SU-DHL-6 (cell line): ENCODE measurements at regions not wholly inside any gene's neighbourhood (a gene's known extent, or its start where the extent isn't known, plus 50 kb on each side); places are given as distances from the start of the nearest gene placed in this dataset.

Experiments used
- H2AFZ ChIP-seq: fragments of 200-600 bp; sonication (generic); 2 replicates; pipeline ENCODE4 v1.6.1; 2014; ENCODE audit warnings: low read depth, mild to moderate bottlenecking, moderate library complexity, mixed read lengths, antibody characterized with exemption, low read length; ENCODE audit not compliant: severe bottlenecking
- H3F3A ChIP-seq: fragments of 200-600 bp; shearing (Covaris generic); 2 replicates; pipeline ENCODE4 v1.6.0; 2016; ENCODE audit warnings: antibody characterized with exemption, mild to moderate bottlenecking; ENCODE audit not compliant: insufficient read depth
- H3K27ac ChIP-seq: fragments of 200-600 bp; sonication (generic); 2 replicates; pipeline ENCODE4 v1.5.1; 2016; ENCODE audit warnings: low read depth, mild to moderate bottlenecking, low read length, moderate library complexity, mixed read lengths
- H3K27me3 ChIP-seq: fragments of 200-600 bp; sonication (generic), shearing (Covaris generic); 2 replicates; pipeline ENCODE4 v1.6.0; 2014; ENCODE audit warnings: mild to moderate bottlenecking, low read length
- H3K36me3 ChIP-seq: fragments of 200-600 bp; sonication (generic); 2 replicates; pipeline ENCODE4 v1.6.1; 2014; ENCODE audit warnings: mild to moderate bottlenecking, low read length, mixed read lengths
- H3K4me2 ChIP-seq: fragments of 300-600, 200-600 bp; shearing (Covaris generic), sonication (generic); 2 replicates; pipeline ENCODE4 v1.6.0; 2014; ENCODE audit warnings: low read length, low read depth, mild to moderate bottlenecking; ENCODE audit not compliant: poor library complexity, severe bottlenecking
- H3K4me3 ChIP-seq: fragments of 200-600 bp; sonication (generic); 2 replicates; pipeline ENCODE4 v1.5.1; 2014; ENCODE audit warnings: antibody characterized with exemption, low read length, mild to moderate bottlenecking, mixed read lengths; ENCODE audit not compliant: insufficient read depth, poor library complexity, severe bottlenecking
- H3K79me2 ChIP-seq: fragments of 200-600 bp; sonication (generic); 2 replicates; pipeline ENCODE4 v1.6.1; 2014; ENCODE audit warnings: mild to moderate bottlenecking, low read length, moderate library complexity; ENCODE audit not compliant: insufficient read depth
- H3K9ac ChIP-seq: fragments of 200-600 bp; sonication (generic); 2 replicates; pipeline ENCODE4 v1.7.0; 2014; ENCODE audit warnings: mild to moderate bottlenecking, low read length
- H3K9me2 ChIP-seq: fragments of 200-600 bp; sonication (generic); replicated peaks from 2 replicates; pipeline ENCODE4 v1.6.1; 2014; ENCODE audit warnings: low read length; ENCODE audit not compliant: insufficient read depth
- H3K9me3 ChIP-seq: fragments of 200-600 bp; sonication (generic); 2 replicates; pipeline ENCODE4 v1.6.1; 2014; ENCODE audit warnings: low read length, mixed read lengths; ENCODE audit not compliant: insufficient read depth
- H4K20me1 ChIP-seq: fragments of 200-600 bp; sonication (generic); 2 replicates; pipeline ENCODE4 v1.6.1; 2014; ENCODE audit warnings: low read depth, mild to moderate bottlenecking, antibody characterized with exemption, low read length, moderate library complexity, mixed read lengths
- CTCF ChIP-seq: fragments of 200-600 bp; sonication (generic); IDR thresholded peaks from one replicate; pipeline ENCODE4 v1.5.1; 2017; ENCODE audit warnings: antibody characterized with exemption, mild to moderate bottlenecking, low read length, moderate library complexity; ENCODE audit not compliant: insufficient read depth, poor library complexity, severe bottlenecking
- EZH2phosphoT487 ChIP-seq: fragments of 200-600 bp; sonication (generic), shearing (Covaris generic); conservative IDR thresholded peaks from 2 replicates; pipeline ENCODE4 v1.6.1; 2018; ENCODE audit warnings: mild to moderate bottlenecking, antibody characterized with exemption, low read length, moderate library complexity, mixed read lengths

GRCh38 chr3:163891771-163892170 is 1186.5 kb downstream of the SI start:
- H3K27ac ChIP-seq: no peak overlapping the region

DNA sequence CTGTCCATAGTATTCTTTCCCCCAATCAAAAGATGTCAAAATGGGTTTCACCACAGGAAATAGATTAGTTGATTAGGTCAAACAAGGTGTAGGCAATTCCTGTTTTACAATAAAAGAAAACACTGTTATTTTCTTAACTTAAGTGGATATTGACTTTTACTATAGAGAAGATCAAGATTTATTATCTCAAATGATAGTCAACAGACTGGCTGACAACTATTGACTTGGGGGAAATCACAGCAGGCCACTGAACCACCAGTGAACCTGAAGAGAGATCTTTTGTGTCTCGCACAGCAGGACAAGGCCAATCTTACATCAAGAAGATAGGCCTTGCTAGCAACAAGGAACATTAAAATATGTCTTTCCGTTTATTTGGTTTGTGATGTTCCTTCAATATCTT is 1187.6 kb downstream of the SI start:
- Histone ChIP-seq H3K4me3 (no peak overlapping the region), H3K27me3 (no peaks in the 10 kb centered on the region), H3K9me2 (no peaks in the 10 kb centered on the region), H4K20me1 (no peaks in the 10 kb centered on the region), H3F3A (no peaks in the 10 kb centered on the region), H3K36me3 (peaks cover 9% of the 10 kb centered on the region; the same call in 1 of the 2 replicates), H3K79me2 (no peaks in the 10 kb centered on the region), H2AFZ (no peak overlapping the region), H3K9ac (no peak overlapping the region), H3K4me2 (no peak overlapping the region), H3K9me3 (peaks cover 5% of the 10 kb centered on the region; the same call in 1 of the 2 replicates), H3K27ac (no peak overlapping the region)
- TF ChIP-seq EZH2phosphoT487: no peak
- no peak for TF ChIP-seq CTCF

More at GRCh38 chr3:163891771-163892170, 1186.5 kb downstream of the SI start:
- no peak overlapping the region for H3K4me3 ChIP-seq
- H3K9me3 ChIP-seq: no peaks in the 10 kb centered on the region
- H3K36me3 ChIP-seq: peaks cover 5% of the 10 kb centered on the region; the same call in 1 of the 2 replicates
- H3K9me2 ChIP-seq: no peaks in the 10 kb centered on the region
- H3F3A ChIP-seq: no peaks in the 10 kb centered on the region
- no peak overlapping the region for H3K4me2 ChIP-seq
- H3K9ac ChIP-seq: no peak overlapping the region
- no peaks in the 10 kb centered on the region for H3K79me2 ChIP-seq
- H4K20me1 ChIP-seq: no peaks in the 10 kb centered on the region
- peak overlapping the region; percentile 32 for H2AFZ ChIP-seq
- TF ChIP-seq EZH2phosphoT487 (no peak), CTCF (no peak)
- no peaks in the 10 kb centered on the region for H3K27me3 ChIP-seq

DNA sequence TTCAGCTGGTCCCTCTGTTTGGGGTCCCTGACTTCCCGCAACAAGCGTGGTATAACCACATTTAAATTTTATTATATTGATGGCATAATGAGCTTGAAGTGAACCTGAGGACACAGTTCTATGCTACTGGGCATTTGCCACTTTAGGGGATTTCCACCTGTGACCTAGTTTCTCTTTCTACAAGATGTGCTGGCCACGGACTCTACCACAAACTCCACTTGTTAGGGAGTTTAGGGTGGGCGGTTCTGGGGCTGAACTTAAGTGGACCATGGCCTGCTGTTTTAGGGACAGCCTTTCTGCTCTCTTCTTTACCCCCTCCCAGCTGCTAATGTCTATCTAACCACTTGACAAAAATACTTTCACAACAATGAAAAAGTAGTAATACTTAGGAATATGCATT is 1199.1 kb downstream of the SI start:
- no peak overlapping the region for H3K27ac ChIP-seq
- H3F3A ChIP-seq: no peaks in the 10 kb centered on the region
- peaks cover 4% of the 10 kb centered on the region for H3K36me3 ChIP-seq
- no peaks in the 10 kb centered on the region for H3K27me3 ChIP-seq
- H3K9me3 ChIP-seq: peaks cover 11% of the 10 kb centered on the region; the same call in 1 of the 2 replicates
- no peak overlapping the region for H3K4me2 ChIP-seq
- H4K20me1 ChIP-seq: no peaks in the 10 kb centered on the region
- no peak overlapping the region for H3K9ac ChIP-seq
- H3K79me2 ChIP-seq: no peaks in the 10 kb centered on the region
- TF ChIP-seq CTCF (no peak), EZH2phosphoT487 (no peak)
- H3K4me3 ChIP-seq: no peak overlapping the region
- no peak overlapping the region for H2AFZ ChIP-seq
- no peaks in the 10 kb centered on the region for H3K9me2 ChIP-seq
